Cardiac septum (tissue), 1 donor: ENCODE measurements at regions not wholly inside any gene's neighbourhood (a gene's known extent, or its start where the extent isn't known, plus 50 kb on each side); places are given as distances from the start of the nearest gene placed in this dataset.

ENCODE experiments used
- DNase-seq: peaks from one replicate; pipeline ENCODE4 v3.0.0-alpha.2; 2020; ENCODE audit warnings: low spot score
- intact Hi-C: fragments of 100-400 bp; cut with DNase I; formaldehyde crosslinking; loops from one replicate; pipeline ENCODE4 v1.14.0; 2022
- donor health status: DM: no; HTN: no; CAD: no.

GRCh38 chr5:109917154-109917546, 227.4 kb downstream of the MAN2A1 start:
- intact Hi-C loops: no loop called here
- DNase-seq: no peak

- intact Hi-C loops: no loop called here
- DNase-seq: no peak
These were observed 228.2 kb downstream of the MAN2A1 start for GRCh38 chr5:109917966-109918365.

GRCh38 chr5:109920736-109921135, 231.0 kb downstream of the MAN2A1 start:
- no peak for DNase-seq
- intact Hi-C loops: no loop called here

DNA sequence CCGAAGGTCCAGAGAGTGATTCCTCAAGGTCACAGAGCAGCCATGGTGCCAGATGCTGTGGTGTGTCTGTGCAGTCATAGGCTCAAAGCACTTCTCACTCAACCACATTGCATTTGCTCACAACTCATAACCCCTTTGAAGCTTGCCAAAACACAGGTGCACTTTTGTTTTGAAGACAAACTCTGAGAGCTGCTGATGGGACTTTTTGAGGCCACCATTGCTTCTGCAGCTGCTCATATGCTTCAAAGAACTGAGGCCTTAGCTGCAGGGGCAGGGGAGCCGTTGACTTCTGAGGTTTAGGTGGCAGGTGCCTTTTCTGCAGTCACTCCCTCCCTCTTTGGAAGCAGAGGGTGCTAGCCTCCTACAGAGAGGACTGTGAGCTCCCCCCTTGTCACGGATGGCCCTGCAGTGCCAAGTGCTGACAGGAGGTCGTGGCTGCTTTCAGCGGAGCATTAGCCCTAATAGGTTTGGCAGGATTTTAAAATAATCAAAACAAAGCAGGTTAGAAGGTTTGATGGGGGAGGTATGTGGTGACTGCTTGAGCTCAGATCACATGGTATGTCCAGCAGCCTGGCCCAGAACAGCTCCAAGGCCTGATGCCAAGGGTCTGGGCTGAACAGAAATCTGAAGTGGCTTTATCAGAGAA, 232.1 kb downstream of the MAN2A1 start:
- intact Hi-C loops: no loop called here
- peak; percentile 82 for DNase-seq

DNA sequence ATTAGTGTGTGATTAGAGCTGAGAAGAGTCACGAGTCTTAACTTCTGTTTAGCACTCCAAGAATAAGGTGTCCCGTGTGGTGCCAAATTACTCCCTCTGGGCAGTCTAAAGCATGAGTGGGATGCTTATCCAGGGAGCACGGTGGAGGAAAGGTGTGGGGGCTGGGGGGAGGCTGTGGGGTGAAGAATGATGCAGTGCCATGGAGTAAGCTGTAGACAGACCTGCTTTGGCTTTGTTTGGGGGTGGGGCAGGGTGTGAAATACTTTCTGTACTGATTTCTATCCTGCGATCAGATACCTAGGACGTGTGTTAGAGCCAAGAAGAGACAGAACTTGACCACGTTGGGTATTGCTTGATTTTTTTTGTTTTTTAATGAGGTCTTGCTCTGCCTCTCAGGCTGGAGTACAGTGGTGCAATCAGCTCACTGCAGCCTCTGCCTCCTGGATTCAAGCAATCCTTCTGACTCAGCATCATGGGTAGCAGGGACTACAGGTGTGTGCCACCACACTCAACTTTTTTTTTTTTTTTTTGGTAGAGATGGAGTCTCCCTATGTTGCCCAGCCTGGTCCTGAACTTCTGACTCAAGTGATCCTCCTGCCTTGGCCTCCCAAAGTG, 232.8 kb downstream of the MAN2A1 start:
- no peak for DNase-seq
- intact Hi-C loops: no loop called here

- intact Hi-C loops: no loop called here
- no peak for DNase-seq
These were observed 233.5 kb downstream of the MAN2A1 start for GRCh38 chr5:109923205-109923604.

- intact Hi-C loops: no loop called here
- no peak for DNase-seq
These were observed 234.7 kb downstream of the MAN2A1 start for GRCh38 chr5:109924237-109925107.

DNA sequence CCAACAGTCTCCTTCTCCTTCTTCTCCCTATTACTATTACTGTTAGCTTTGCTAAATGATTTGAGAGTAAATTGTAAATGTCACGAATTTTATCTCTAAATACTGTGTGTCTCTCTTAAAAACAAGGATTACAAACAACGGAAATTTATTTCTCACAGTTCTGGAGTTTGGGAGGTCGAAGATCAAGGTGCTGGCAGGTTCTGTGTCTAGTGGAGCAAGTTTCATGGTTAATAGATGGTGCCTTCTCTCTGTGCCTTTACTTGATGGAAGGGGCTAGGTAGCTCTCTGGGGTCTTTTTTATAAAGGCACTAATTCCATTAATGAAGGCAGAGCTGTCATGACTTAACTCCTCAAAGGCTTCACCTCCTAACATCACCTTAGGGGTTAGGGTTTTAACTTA, 237.9 kb downstream of the MAN2A1 start:
- intact Hi-C loops: no loop called here
- DNase-seq: no peak

- intact Hi-C loops: no loop called here
- DNase-seq: no peak
These were observed 238.3 kb downstream of the MAN2A1 start for GRCh38 chr5:109928046-109928445.

GRCh38 chr5:109928811-109929210, 239.1 kb downstream of the MAN2A1 start:
- DNase-seq: no peak
- intact Hi-C loops: no loop called here

DNA sequence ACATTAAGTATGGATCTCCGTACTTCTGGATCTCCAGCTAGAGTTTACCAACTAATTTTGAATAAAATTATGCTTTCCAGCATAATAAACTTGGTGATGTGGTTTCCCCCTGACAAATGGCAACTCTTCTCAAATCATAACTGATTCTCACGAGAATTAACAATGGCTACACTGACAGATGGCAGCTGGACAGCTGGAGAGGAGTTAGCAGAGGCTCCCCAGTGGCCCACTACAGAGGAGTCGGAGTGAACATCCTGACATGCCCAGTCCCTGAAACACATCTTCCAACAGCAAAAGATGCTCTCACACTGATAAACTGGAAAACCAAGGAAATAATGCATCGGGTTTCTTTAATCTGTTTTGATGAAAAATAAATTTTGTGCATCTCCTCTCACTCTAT, 239.6 kb downstream of the MAN2A1 start:
- intact Hi-C loops: no loop called here
- no peak for DNase-seq

- intact Hi-C loops: no loop called here
- DNase-seq: no peak
These were observed 240.2 kb downstream of the MAN2A1 start for GRCh38 chr5:109929911-109930310.

DNA sequence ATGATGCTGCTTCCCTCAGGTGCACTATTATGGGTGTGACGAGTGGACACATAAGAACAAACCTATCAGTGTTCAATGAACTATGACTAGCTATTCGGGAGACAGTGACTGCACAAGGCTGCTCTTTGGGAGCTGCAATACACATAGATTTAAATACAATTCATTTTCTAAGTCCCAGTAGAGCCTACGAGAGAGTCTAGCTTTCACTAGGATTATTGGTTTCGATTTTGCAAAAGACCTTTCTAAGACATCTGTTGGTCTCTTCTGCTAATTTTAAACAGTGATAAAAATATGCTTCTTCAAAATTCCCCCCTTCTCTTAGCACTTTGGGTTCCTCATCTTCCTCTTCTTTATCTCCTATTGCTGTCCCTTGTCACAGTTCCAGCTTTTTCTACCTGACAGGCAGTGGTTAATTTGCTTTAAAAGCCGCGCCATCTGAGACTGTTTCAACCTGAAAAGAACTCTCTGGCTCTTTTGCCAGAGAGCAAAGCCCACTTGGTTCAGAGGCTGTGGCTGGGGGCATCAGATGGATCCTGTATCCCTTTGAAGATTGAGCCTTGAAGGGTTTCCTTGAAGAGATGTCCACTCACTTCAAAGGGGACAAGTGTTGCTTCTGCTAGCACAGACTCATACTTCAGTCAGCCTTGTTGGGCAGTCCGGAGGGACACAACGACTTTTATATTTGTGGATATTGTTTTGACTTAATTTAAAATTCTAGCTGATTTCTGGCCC, 241.5 kb downstream of the MAN2A1 start:
- no peak for DNase-seq
- intact Hi-C loops: no loop called here

DNA sequence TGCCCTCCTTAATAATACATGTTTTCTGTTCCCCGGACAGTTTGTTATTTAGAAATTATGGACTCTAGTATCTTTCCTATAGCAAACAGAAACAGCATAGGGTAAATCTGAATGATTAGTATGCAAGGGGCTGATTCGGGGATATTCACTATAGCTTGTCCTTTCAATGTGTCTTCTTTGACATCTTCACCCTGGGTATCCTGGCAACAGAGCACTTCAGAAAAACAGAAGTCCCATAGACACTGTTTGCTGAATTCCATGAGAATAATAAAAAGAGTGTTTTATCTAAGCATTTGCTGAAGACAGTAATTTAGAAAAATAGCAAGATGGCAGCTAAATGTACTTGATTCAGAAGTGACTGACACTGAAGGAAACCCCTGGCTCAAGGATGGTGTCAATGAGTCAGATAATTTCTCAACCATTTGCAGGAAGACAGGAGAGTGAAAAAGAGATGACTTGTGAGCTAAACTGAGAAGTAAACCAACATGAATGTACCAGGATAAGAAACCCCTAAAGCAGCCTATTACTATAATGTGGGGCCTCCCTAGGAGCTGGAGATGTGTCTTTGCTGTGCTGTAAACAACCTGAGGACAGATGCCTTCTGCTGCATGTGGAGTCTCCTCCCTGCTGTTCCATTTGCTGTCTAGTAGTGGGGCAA, 246.2 kb downstream of the MAN2A1 start:
- intact Hi-C loops: no loop called here
- DNase-seq: no peak

DNA sequence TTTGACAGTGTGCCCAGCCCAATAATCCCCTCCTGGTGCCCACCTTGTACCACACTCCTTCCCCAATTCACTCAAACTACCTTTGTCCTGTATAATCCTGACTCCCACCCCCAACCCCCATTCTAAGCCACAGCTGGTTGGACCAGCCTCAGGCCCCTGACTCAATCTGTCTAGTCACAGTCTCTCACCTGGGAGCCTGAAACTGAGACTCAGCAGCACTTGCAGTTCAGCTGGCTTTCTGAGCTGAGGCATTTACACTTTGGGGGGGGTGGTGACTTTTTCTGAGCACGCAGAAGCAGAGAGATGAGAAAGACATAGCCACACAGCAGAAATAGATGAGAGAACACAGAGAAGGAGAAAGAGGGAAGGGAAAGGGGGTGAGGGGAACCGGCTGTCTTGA, 247.3 kb downstream of the MAN2A1 start:
- intact Hi-C loops: no loop called here
- no peak for DNase-seq

- intact Hi-C loops: no loop called here
- no peak for DNase-seq
These were observed 248.2 kb downstream of the MAN2A1 start for GRCh38 chr5:109937951-109938350.

DNA sequence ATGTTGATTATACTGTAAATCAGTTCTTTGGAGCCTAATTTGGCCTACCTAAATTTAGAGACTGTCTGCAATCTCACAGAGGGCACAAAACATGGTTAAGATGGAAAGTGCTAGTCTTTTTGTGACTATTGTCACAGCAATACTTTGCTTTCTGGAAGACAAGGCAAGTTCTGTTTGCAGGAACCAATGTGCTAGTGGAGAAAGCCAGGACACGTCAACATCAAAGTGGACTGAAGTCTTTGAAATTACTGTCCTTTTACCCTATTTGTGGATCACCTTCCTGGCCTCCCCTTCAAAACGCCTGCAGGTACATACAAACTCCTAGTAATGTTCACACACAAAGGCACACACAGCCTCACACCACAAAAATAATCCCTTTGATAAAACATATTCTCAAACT, 248.7 kb downstream of the MAN2A1 start:
- intact Hi-C loops: no loop called here
- DNase-seq: no peak

DNA sequence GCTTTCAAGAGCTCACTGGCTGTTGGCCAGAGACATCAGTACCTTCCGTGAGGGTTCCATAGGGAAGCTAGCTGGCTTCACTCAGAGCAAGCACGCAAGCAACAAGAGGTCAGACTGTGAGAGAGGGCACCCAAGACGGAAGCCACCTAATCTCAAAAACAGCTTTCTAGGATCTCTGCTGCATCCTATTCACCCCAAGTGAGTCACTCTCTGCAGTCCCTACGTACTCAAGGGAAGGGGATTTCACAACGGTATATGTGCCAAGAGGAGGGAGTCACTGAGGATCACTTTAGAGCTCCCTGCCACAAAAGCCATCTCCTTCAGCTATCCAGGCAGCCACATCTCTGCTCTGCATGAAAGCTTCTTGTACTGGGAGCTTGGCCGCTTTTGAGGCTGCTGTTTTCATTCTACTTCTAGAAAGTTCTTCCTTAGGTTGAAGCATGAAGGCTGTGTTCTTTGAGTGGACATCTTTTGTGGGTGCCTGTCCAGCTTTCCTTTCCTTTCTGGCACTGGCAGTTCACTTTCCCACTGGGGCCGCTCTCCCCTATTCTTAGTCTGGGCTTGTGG, 249.5 kb downstream of the MAN2A1 start:
- DNase-seq: no peak
- intact Hi-C loops: no loop called here

- intact Hi-C loops: no loop called here
- DNase-seq: no peak
These were observed 252.9 kb downstream of the MAN2A1 start for GRCh38 chr5:109942646-109943045.
